ENCODE measurements at regions not wholly inside any gene's neighbourhood (a gene's known extent, or its start where the extent isn't known, plus 50 kb on each side); places are given as distances from the start of the nearest gene placed in this dataset.

- TF ChIP-seq, protein P1, sequence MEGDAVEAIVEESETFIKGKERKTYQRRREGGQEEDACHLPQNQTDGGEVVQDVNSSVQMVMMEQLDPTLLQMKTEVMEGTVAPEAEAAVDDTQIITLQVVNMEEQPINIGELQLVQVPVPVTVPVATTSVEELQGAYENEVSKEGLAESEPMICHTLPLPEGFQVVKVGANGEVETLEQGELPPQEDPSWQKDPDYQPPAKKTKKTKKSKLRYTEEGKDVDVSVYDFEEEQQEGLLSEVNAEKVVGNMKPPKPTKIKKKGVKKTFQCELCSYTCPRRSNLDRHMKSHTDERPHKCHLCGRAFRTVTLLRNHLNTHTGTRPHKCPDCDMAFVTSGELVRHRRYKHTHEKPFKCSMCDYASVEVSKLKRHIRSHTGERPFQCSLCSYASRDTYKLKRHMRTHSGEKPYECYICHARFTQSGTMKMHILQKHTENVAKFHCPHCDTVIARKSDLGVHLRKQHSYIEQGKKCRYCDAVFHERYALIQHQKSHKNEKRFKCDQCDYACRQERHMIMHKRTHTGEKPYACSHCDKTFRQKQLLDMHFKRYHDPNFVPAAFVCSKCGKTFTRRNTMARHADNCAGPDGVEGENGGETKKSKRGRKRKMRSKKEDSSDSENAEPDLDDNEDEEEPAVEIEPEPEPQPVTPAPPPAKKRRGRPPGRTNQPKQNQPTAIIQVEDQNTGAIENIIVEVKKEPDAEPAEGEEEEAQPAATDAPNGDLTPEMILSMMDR (IDR thresholded peaks at IDR 0.05; ENCODE audit: insufficient read depth, low read length), result no peak
- no peak for TF ChIP-seq SPI1 (IDR thresholded peaks at IDR 0.05; ENCODE audit: borderline replicate concordance, low read depth)
- no peak for TF ChIP-seq GABPA (IDR thresholded peaks at IDR 0.05; ENCODE audit: low read depth)
- TF ChIP-seq POLR2AphosphoS5 (IDR thresholded peaks at IDR 0.05; ENCODE audit: low read depth), result no peak
- no peak for TF ChIP-seq REST (IDR thresholded peaks at IDR 0.05; ENCODE audit: insufficient replicate concordance, low read depth)
These were observed 287.7 kb downstream of the BTG1 start for GRCh38 chr12:91857813-91858542.
